BLaER1 (cell line): ENCODE measurements at regions not wholly inside any gene's neighbourhood (a gene's known extent, or its start where the extent isn't known, plus 50 kb on each side); places are given as distances from the start of the nearest gene placed in this dataset.

Experiments used
- H3K27ac ChIP-seq: shearing (Covaris generic); formaldehyde crosslinking; 2 replicates; pipeline ENCODE4 v1.8.1; 2022
- H3K27me3 ChIP-seq: shearing (Covaris generic); formaldehyde crosslinking; 2 replicates; pipeline ENCODE4 v1.8.1; 2022
- H3K36me3 ChIP-seq: shearing (Covaris generic); formaldehyde crosslinking; 2 replicates; pipeline ENCODE4 v1.8.1; 2022
- H3K4me1 ChIP-seq: shearing (Covaris generic); formaldehyde crosslinking; 2 replicates; pipeline ENCODE4 v1.8.1; 2022
- H3K4me2 ChIP-seq: shearing (Covaris generic); formaldehyde crosslinking; 2 replicates; pipeline ENCODE4 v1.8.1; 2022
- H3K4me3 ChIP-seq: shearing (Covaris generic); formaldehyde crosslinking; 2 replicates; pipeline ENCODE4 v1.8.1; 2022
- H3K9ac ChIP-seq: shearing (Covaris generic); formaldehyde crosslinking; 2 replicates; pipeline ENCODE4 v1.8.1; 2022
- H3K9me3 ChIP-seq: shearing (Covaris generic); formaldehyde crosslinking; 2 replicates; pipeline ENCODE4 v1.8.1; 2022
- H4K20me1 ChIP-seq: shearing (Covaris generic); formaldehyde crosslinking; 2 replicates; pipeline ENCODE4 v1.8.1; 2022
- Cebpa-rat ChIP-seq: shearing (Covaris generic); IDR thresholded peaks from 2 replicates; pipeline ENCODE4 v1.8.1; 2022

DNA sequence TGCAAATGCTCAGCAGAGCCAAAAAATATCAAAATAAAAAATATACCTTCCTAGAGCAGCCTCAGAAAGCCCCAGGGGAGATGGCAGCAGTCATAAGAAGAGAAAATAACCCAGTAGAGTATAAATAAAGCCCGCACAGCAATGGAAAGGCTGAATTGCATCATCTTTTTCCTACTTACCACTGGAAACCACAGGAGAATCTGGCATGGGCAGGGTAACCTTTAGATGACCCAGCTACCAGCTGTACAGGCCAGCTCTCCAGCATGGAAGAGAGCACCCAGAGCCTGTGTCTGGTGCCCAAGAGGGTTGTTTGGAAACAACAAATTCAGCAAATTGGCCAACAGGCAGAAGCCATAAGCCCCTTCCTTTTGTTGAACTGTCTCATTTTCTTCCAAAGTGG lies 253.1 kb downstream of the OMA1 start:
- no peak for TF ChIP-seq Cebpa-rat
- H3K36me3 ChIP-seq: no peaks in the 10 kb centered on the region
- H3K9me3 ChIP-seq: no peaks in the 10 kb centered on the region
- H3K4me1 ChIP-seq: peaks cover 14% of the 10 kb centered on the region
- H3K4me2 ChIP-seq: peak overlapping the region; percentile 55
- H3K9ac ChIP-seq: no peak overlapping the region
- H4K20me1 ChIP-seq: no peaks in the 10 kb centered on the region
- no peak overlapping the region for H3K27ac ChIP-seq
- no peaks in the 10 kb centered on the region for H3K27me3 ChIP-seq
- no peak overlapping the region for H3K4me3 ChIP-seq

DNA sequence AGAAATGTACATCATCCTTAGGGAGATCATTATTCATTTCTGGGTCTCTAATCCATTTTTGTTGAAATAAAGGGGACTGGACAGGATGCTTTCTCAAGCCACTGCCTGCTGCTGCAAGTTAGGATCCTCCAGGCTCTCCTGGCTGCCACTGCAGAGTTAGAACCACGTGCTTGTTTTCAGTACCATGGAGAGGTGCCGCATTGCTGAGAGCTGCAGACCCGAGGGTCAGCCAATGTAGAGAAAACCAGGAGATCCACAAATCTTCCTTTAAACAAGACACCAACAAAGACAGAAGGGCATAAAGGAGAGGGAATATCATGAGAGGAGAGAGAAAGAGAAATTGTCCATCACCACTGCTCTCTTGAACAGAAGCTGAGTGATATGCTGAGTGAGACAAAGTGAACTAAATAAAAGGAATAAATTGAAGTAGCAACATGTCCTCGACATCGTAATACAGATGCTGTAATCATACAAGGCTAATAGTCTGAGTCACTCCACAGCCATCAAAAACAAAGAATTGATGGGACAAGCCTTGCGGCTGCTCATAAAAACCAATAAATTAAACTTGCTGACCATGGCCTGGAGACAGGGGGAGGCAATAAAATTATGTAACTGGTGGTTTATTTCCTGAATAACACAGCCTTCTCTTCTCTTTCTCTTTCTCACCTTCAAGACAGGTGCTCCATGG lies 255.7 kb downstream of the OMA1 start:
- H4K20me1 ChIP-seq: no peaks in the 10 kb centered on the region
- H3K9me3 ChIP-seq: no peaks in the 10 kb centered on the region
- no peak overlapping the region for H3K9ac ChIP-seq
- H3K27ac ChIP-seq: no peak overlapping the region
- peaks cover 14% of the 10 kb centered on the region for H3K4me1 ChIP-seq
- no peaks in the 10 kb centered on the region for H3K27me3 ChIP-seq
- no peak overlapping the region for H3K4me3 ChIP-seq
- no peaks in the 10 kb centered on the region for H3K36me3 ChIP-seq
- TF ChIP-seq Cebpa-rat: no peak
- no peak overlapping the region for H3K4me2 ChIP-seq

GRCh38 chr1:58288624-58289142 lies 257.8 kb downstream of the OMA1 start:
- H3K9ac ChIP-seq: no peak overlapping the region

DNA sequence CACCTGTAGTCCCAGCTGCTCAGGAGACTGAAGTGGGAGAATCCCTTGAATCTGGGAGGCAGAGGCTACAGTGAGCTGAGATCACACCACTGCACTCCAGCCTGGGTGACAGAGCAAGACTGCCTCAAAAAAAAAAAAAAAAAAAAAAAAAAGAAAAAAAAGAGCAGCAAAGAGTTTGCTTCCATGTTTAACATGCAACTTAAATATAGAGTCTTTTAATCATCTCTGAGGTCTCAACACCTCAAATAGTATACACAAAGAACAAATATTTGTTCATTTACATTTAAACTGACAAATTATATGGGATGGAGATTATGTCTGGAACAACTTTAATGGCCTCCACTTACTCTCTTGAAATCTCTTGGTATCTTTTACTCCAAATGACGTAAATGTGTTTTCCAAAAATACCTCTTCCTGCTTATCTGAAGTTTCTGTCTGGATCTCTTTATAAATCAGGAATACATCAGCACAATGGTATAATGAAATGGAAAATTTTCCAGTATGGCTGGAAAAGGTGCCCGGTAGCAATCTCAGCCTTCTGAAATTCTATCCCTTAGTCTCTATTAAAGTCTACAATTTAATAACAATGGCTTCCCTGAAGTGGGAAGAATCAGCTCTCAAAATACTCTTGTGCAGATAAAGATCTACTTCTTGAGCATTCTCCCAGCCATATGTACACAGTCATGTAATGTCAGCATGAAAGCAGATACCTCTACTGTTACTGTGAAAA lies 258.5 kb downstream of the OMA1 start:
- TF ChIP-seq Cebpa-rat: no peak
- H3K9me3 ChIP-seq: no peaks in the 10 kb centered on the region
- H3K4me3 ChIP-seq: no peak overlapping the region
- no peak overlapping the region for H3K9ac ChIP-seq
- no peaks in the 10 kb centered on the region for H3K36me3 ChIP-seq
- H3K4me1 ChIP-seq: peaks cover 5% of the 10 kb centered on the region
- no peak overlapping the region for H3K4me2 ChIP-seq
- no peaks in the 10 kb centered on the region for H4K20me1 ChIP-seq
- no peak overlapping the region for H3K27ac ChIP-seq
- H3K27me3 ChIP-seq: no peaks in the 10 kb centered on the region

More at GRCh38 chr1:58288624-58289142, 257.8 kb downstream of the OMA1 start:
- no peak overlapping the region for H3K27ac ChIP-seq
- H3K27me3 ChIP-seq: no peaks in the 10 kb centered on the region
- no peak for TF ChIP-seq Cebpa-rat
- H3K4me3 ChIP-seq: no peak overlapping the region
- H4K20me1 ChIP-seq: no peaks in the 10 kb centered on the region
- H3K36me3 ChIP-seq: no peaks in the 10 kb centered on the region
- no peak overlapping the region for H3K4me2 ChIP-seq
- no peaks in the 10 kb centered on the region for H3K9me3 ChIP-seq
- H3K4me1 ChIP-seq: peaks cover 11% of the 10 kb centered on the region

DNA sequence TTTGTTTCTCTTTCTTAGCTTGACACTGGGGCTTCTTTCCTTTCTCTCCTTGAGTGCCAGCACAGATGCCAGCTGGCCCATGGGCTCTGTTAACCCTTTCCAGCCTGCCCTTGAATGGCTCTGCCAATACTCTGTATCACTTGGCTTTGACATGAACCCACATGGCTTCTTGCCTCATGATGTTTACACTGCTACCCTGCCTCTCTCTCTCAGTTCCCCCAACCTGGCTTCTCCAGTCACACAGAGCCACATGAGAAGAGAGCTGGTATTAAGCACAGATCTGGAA lies 262.4 kb downstream of the OMA1 start:
- H3K4me1 ChIP-seq: no peaks in the 10 kb centered on the region
- H3K9me3 ChIP-seq: no peaks in the 10 kb centered on the region
- H3K9ac ChIP-seq: no peak overlapping the region
- no peak overlapping the region for H3K4me2 ChIP-seq
- no peaks in the 10 kb centered on the region for H4K20me1 ChIP-seq
- H3K27me3 ChIP-seq: no peaks in the 10 kb centered on the region
- no peak for TF ChIP-seq Cebpa-rat
- no peak overlapping the region for H3K4me3 ChIP-seq
- no peaks in the 10 kb centered on the region for H3K36me3 ChIP-seq
- no peak overlapping the region for H3K27ac ChIP-seq

DNA sequence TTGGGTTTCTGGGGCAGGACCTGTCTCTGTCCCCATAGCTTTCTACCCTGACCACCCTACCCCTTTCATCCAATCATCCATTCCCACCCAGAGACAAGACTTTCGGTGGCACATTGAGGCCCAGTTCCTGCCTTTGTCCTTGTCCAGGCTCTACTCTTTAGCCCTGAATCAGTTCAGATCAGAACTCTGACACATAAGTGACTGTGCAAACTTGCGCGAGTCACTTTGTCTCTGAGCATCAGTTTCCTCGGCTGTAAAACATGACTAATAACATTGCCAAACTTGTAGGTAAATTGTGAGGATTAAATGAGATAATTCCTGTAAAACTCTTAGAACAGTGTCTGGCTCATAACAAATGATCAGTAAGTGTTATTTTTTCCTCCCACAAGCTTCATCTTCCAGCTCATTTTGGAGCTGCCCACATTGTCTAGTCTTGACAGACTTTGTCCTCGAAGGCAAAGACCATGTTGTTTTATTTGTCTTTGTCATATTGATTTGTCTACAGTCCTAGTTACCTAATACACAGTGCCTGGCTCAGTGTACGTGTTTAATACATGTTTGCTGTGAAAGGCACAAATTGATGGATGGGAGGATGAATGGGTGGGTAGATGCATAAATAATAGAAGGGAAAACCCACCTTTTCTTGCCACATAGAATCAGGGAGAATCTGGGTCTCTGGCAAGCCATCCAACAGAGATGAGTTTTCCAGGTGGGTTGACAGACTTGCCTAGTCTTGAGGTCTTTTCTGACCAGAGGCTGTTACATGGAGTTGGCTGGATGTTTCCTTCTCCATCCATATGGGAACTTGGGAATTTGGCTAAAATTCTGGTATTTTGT lies 262.9 kb downstream of the OMA1 start:
- Histone ChIP-seq H3K4me3 (no peak overlapping the region), H3K9ac (no peak overlapping the region), H4K20me1 (no peaks in the 10 kb centered on the region), H3K27me3 (no peaks in the 10 kb centered on the region), H3K4me1 (no peaks in the 10 kb centered on the region), H3K36me3 (no peaks in the 10 kb centered on the region), H3K27ac (no peak overlapping the region), H3K9me3 (no peaks in the 10 kb centered on the region), H3K4me2 (no peak overlapping the region)
- TF ChIP-seq Cebpa-rat: no peak

GRCh38 chr1:58282623-58283387 lies 263.7 kb downstream of the OMA1 start:
- no peaks in the 10 kb centered on the region for H3K36me3 ChIP-seq
- H3K4me1 ChIP-seq: no peaks in the 10 kb centered on the region
- H3K27me3 ChIP-seq: no peaks in the 10 kb centered on the region
- no peak overlapping the region for H3K9ac ChIP-seq
- no peak overlapping the region for H3K4me3 ChIP-seq
- no peaks in the 10 kb centered on the region for H3K9me3 ChIP-seq
- no peaks in the 10 kb centered on the region for H4K20me1 ChIP-seq
- no peak overlapping the region for H3K27ac ChIP-seq
- TF ChIP-seq Cebpa-rat: no peak
- no peak overlapping the region for H3K4me2 ChIP-seq

GRCh38 chr1:58266242-58266641 lies 280.3 kb downstream of the OMA1 start:
- TF ChIP-seq Cebpa-rat: no peak
- no peaks in the 10 kb centered on the region for H3K4me1 ChIP-seq
- no peaks in the 10 kb centered on the region for H3K27me3 ChIP-seq
- no peak overlapping the region for H3K4me3 ChIP-seq
- H3K36me3 ChIP-seq: no peaks in the 10 kb centered on the region
- no peak overlapping the region for H3K4me2 ChIP-seq
- H3K9me3 ChIP-seq: no peaks in the 10 kb centered on the region
- no peaks in the 10 kb centered on the region for H4K20me1 ChIP-seq
- no peak overlapping the region for H3K27ac ChIP-seq
- no peak overlapping the region for H3K9ac ChIP-seq

DNA sequence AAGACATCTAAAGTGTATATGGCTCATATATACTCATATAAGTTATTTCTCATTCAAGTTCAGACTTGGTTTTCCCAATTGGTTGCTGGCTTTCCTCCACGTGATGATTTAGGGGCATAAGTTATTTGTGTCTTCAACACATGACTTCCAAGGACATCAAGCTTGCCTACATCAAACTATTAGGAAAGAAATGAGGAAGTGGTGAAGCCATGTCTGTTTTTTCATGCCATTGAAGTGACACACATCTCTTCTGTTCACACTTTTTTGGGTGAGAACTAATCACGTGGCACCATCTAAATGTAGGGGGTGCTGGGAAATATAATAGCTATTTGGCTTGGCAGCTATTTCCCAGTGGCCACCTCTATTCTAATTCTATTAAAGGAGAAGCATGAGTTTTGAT lies 282.1 kb downstream of the OMA1 start:
- Histone ChIP-seq H3K4me2 (no peak overlapping the region), H3K4me1 (no peaks in the 10 kb centered on the region), H3K9me3 (no peaks in the 10 kb centered on the region), H3K27ac (no peak overlapping the region), H3K4me3 (no peak overlapping the region), H3K27me3 (no peaks in the 10 kb centered on the region), H3K36me3 (no peaks in the 10 kb centered on the region), H3K9ac (no peak overlapping the region), H4K20me1 (no peaks in the 10 kb centered on the region)
- TF ChIP-seq Cebpa-rat: no peak
